GM18507 (cell line): ENCODE measurements at regions not wholly inside any gene's neighbourhood (a gene's known extent, or its start where the extent isn't known, plus 50 kb on each side); places are given as distances from the start of the nearest gene placed in this dataset.

Source experiments
- DNase-seq: peaks from one replicate; pipeline ENCODE4 v3.0.0; 2011; ENCODE audit warnings: low read depth; ENCODE audit not compliant: insufficient read length; ENCODE audit errors: extremely low spot score
- FAIRE-seq: peaks from 2 replicates; lab custom pipeline; 2011; peaks lifted over from hg19 to GRCh38; lab: Jason Lieb, UNC

DNA sequence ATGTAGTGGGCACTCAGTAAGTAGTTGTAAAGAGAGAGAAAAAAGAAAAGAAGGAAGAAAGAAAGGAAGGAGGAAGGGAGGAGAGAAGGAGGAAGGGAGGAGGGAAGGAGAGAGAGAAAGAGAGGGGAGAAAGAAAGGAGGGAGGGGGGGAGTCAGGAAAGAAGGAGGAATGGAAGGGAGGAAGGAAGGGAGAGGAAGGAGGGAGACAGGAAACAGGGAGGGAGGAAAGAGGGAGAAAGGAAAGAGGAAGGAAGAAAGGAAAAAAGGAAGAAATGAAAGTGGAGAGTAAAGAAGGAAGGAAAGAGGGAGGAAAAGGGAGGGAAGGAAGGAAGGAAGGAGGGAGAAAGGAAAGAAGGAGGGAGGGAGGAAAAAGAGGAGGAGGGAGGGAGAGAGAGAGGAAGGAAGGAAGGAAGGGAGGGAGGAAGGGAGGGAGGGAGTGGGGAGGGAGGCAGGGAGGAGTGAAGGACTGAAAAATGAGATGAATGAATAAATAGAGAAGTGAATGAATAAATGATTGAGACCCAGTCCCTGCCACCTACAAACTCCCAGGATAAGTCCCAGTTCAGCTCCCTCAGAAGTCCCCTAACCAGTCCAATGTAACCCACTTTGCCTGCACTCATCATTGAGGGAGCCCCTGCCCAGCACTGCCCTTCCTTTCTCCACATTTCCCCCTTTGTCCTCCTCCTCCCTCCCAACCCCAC, 739.0 kb upstream of the TBX3 start:
- no peak for FAIRE-seq
- no peak for DNase-seq

DNA sequence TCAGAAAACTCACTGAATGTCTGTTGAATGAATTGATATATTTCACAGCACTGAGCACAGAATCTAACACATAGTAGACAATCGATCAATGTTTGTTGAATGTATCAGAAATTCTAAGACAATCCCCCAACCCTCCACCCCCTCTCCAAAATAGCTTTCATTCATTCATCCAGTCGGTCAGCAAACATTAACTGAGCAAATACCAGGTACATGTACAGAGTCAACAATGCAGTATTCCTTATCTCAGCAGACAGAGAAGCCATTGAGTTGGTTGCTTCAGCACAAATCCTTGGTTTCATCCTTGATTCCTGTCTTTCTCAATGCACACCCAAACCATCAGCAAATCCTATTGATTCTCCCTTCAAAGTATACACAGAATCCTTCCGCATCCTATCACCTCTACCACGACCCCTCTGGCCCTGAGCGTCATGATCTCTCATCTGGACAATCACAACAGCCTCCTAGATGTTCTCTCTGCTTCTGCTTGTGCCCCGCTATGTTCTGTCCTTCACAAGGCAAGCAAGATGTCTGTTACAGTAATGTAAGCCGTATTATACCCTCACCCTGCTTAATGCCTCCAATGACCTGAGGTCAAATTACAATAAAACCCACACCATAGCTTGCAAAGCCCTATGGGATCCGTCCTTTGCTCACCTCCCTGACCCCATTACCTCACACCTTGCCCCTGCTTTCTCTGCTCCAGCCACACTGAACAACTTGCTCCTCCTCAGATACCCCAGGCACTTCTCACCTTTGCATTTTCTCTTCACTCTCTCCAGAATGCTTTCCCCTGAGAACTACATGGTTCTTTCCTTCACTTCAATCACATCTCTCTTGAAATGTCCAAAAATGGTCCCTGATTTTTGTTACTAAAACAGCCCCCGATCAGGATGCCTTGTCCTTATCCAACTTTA, 738.1 kb upstream of the TBX3 start:
- DNase-seq (no peak), FAIRE-seq (no peak)

DNA sequence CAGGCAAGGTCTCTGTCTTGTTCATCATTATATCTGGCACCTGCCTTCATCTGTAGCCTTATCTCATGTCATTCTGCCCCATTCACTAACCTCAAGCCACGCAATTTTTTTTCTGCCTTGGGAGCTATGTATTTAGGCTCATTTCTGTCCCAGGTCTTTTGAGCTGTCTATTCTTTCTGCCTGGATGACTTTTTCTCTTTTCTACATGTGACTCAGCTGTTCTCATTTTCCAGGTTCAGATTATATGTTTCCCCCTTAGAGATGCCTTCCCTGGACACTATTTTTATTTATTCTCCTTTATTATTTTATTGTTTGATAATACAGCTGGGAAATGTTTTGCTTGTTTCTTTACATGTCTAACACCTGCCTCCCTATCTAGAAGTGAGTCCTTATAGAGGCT, 737.4 kb upstream of the TBX3 start:
- DNase-seq (no peak), FAIRE-seq (no peak)

DNA sequence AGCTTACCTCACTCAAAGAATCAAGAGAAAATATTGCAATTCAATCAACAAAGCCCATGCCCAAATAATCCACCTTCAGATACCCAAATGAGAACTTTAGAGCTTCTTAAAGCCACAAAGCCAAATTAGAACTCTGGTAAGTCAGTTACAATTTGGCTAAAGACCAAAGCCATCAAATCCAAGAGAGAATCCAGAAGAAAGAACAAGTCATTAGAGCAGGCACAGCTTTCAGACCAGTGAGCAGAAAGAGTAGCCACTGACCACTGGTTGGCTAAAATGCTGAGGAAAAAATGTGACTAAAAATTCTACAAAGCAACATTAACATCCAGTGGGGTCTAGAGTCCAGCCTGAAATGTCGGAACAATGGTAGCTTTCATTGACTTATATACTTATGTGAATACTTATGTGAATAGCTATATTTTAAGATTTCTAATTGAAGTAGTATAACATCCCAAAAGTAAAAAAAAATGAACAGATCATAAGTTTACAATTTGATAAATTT, 735.2 kb upstream of the TBX3 start:
- no peak for DNase-seq
- FAIRE-seq = no peak

DNA sequence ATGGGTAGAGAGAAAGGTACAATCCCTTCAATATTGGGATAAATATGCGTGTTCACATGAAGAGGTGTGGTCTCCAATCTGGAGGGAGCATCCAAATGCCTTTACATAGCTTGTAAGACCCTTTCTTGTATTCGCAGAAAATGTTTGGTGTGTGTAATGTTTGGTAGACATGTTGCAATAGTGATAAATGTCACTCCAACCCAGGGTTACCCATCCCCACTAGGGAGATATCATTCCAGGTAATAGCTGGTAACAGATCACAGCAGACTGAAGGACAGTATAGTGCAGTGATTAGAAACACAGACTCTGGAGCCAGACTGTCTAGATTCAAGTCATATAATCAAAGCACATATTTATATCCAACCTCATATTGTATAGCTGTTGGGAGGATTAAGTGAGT, 733.6 kb upstream of the TBX3 start:
- no peak for FAIRE-seq
- no peak for DNase-seq

DNA sequence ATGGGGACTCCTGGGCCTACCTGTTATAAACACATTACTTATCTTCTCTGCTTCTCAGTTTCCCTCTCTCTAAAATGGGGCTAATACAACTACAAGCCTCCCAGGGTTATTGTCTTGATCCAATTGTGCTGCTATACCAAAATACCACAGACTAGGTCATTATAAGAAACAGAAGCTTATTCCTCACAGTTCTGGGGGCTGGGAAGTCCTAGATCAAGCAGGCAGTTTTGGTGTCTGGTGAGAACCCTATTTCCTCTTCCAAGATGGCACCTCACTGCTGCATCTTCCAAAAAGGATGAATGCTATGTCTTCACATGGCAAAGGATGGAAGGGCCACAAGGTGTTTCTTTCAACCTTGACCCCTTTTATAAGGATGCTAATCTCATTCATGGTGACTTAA, 732.9 kb upstream of the TBX3 start:
- DNase-seq (no peak), FAIRE-seq (no peak)

DNA sequence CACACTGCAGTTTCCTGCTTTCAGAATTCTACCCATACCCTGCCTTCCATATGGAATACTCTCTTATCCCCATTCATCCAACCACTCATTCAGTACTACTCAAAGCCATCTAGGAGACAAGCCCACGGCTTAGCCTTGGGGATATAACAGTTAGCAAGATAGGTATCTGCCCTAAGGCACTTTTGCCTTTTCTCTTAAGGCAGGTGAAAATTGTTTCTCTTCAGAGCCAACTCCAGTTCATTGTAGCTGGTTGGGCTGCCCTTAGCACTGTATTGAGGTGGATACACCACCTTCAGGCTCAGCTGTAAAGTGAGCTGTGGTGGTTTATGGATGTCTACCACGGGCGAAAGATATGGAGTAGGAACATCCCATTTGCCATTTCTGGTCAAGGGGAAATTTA, 729.7 kb upstream of the TBX3 start:
- DNase-seq (no peak), FAIRE-seq (no peak)

DNA sequence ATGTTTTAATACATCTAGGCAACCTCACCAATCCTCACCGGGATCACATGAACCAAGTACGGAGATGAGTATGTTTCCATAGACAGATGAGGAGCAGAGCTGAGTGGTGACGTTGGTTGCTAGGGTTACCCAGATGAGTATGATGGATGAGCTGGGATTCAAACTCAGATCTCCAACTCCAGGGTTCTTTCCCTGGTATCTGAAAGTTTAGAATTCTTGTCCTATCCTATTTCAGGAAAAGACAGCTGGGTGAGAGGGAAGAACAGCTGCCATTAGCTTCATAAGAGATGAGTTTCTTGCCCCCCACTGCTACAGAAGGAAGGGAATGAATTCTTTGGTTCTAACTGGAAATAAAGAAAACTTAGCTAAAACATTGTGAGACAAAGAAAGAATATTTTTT, 728.9 kb upstream of the TBX3 start:
- no peak for FAIRE-seq
- no peak for DNase-seq

DNA sequence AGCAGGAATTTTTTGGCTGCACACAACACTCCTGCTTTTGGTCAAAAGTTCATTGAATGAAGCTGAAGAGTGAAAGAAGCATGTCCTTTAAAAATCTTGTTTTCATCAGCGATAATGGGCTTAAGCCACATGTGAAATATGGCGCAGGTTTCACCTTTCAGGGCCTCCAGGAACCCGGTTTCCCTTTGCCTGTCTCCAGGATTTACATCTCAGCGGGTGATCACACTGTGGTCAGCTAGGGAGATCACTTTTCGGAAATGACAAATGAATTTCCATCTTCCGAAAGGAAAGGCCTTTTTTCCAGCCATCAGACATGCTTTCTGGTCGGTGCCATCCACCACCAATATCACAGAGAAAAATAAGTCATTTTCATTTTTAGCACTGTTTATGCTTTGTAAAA, 727.1 kb upstream of the TBX3 start:
- FAIRE-seq = no peak
- no peak for DNase-seq

DNA sequence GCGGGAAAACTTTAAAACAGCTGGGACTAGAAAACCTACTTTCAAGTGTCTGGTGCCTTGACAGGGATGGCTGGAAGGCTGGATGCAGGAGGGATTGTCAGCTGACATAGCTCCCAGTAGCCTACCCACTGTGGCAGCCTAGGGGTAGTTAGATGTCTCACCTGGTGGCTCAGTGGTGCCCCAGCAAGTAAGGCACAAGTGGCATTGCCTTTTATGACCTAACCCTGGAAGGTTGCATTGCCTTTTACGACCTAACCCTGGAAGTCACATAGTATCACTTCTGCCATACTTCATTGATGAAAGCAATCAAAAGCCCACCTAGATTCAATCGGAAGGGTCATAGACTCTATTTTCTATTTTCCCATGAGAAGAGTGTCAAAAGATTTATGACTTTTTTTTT, 724.7 kb upstream of the TBX3 start:
- DNase-seq (no peak), FAIRE-seq (no peak)

DNA sequence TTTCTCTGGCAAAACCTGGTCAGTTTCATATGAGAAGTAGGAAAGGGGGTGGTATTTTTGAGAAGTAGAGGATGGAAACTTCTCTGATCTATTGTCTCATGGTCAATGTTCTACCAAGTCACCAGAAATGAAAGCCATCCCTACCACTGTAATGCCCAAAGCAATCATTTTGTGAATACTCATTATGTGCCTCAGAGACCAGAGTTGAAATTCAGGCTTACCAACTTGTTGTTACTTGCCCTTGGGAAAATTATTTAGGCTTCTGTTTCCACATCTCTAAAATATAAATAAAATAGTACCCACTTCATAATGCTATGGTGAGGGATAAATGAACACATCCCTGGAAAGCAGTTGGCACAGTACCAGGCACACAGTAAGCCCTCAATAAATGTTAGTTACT, 723.7 kb upstream of the TBX3 start:
- DNase-seq (no peak), FAIRE-seq (no peak)

DNA sequence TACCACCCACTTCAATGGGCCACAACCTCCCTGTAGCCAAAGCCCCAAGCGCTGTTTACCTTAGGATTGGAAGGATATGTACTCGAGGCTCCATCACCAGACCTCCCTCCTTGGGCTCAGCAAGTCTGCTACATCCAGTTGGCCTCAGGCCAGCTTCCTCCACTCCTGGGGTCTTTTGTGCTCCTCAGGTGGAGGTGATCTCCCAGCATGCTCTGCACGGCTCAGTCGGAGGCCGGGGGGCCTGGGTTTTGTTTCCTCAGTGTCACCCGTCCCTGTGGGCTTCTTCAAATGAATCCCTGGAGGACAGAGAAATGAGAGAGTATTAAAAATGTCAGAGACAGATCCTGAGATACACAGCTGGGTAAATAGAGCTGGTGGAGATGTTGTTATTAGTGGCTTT, 723.1 kb upstream of the TBX3 start:
- FAIRE-seq (no peak), DNase-seq (no peak)

DNA sequence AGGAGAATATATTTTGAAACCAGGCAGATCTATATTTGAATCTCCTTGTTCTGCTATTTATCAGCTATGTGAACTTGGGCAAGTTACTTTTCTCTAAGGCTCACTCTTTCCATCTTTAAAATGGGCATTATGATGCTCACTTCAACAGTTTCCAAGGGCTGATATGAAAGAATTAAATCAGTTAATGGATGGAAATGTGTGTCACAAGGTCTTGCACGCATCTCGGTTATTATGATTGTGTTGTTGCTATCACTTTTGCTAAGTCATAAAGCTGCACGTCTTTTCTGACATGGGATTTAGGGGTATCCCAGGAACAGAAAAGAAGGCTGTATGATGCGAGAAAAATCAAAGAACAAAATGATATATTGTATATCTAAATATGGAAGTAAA, 721.5 kb upstream of the TBX3 start:
- DNase-seq (no peak), FAIRE-seq (no peak)

DNA sequence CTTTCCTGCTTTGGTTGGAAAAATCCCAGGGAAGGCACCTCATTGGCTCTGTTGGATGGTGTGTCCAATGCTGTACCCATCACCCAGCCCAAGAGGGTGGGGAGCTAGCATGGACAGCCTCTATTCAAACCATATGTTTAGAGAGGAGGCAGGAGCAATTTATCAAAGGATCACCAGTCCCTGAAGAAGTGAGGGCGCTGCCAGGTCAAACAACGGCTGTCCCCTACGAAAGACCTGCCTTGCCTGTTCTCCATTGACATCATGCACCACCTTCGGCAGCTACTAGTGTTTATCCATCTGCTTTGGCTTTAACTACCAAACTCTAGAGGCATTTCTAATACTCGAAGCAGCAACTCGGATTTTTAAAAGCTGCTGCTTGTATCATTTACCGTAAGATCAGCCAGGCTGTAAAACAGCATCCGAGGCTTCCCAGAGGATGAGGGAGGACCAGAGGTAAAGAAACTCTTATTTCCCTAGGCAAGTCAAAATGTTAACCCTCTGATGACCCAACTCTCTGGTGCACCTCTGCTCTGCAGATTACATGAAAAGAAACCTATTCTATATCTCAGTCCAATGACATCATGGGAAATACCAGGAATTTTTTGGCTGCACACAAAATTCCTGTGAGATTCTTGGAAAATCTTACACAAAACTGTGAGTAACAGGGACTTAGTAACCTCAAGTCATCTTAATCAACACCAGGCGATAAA, 720.9 kb upstream of the TBX3 start:
- DNase-seq (no peak), FAIRE-seq (no peak)

DNA sequence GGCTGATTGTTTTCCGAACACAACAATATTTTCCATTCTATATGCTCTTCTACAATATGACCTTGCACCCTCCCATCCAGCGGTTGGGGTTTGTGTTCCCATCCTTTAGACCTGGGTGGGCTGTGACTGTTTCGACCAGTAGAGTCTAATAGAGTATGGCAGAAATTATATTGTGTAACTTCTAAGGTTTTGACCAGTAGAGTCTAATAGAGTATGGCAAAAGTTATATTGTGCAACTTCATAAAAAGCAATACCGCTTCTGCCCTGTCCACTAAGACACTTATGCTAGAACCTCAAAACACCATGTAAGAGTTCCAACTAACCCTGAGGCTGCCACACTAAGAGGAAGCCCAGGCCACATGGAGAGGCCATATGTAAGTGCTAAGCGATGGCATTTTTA, 719.7 kb upstream of the TBX3 start:
- FAIRE-seq (no peak), DNase-seq (no peak)

DNA sequence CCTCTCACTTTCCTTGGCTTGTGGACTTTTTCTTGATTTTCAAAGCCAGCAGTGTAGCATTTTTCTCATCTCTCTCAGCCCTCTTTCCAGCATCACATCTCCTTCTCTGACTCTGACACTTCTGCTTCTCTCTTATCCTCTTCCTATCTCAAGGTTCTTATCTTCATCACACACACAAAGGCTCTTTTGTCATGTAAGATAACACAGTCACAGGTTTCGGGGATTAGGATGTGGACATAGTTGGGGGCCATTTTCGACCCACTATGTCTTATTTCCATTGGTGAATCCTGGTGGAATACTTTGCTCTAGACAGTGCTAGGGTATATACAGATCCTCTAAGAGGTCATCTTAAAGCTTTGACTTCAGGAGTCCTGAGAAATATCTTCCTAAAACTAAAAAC, 719.3 kb upstream of the TBX3 start:
- FAIRE-seq (no peak), DNase-seq (no peak)

DNA sequence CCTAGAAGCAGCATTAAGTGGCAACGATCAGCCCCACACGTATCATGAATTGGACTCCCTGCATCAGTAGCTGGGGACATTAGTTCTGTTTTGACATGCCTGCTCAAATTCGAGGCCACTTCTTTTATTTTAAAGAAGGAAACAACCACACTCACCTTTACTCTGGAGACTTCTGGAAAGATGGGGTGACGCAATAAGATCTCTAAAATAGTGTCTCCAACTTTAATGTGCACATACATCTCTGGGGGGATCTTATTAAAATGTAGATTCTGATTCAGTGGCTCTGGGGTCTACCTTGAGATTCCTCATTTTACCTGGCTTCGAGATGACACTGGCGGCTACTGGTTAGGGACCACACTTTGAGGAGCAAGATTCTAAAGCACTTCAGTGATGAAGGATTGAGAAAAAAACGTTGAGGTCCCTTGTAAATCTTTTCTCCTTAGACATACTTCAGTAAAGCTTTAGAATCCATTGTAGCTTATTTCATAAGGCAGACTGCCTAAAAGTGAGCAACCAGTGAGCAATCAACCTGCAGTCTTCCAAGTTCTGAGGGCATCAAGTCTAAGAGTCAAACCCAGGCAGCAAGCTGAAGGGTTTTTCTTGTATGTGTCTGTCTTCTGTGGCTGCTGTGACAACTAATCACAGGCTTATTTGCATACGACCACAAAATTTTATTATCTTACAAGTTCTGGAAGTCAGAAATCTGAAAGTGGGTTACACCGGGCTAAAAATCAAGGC, 718.6 kb upstream of the TBX3 start:
- FAIRE-seq (no peak), DNase-seq (no peak)

DNA sequence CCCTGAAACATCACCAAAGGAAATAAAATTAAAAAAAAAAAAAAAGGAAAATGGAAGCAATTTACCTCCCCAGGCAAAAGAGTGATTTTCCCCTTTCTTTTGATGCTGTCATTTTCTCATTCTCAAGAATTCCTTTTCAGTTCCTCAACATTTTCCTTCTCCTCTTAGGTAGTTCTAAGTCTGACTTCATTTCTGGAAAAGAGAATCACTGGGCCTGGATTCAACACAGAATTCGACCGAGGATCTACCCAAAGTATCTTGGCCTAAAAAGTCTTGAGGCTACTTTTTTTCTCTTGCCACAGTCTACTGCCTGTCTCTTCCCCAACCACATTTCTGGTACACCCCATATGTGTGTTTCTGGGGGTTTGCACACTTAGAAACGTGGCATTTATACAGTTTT, 717.8 kb upstream of the TBX3 start:
- no peak for FAIRE-seq
- no peak for DNase-seq

DNA sequence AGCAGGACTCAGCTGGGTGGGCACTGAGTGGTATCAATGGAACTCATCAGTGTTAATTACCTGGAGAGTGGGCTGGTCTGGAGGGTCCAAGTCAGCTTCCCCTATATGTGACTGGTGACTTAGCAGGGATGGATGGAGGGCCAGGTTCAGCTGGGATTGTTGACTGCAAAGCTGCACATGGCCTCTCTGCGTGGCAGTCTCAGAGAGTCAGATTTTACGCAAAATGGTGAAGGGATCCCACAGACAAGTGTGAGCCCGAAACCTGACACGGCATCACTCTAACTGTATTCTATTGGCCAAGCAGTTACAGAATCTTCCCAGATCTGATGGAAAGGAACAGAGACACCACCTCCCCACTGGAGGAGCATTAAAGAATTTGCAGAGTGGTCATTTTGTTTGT, 716.0 kb upstream of the TBX3 start:
- DNase-seq (no peak), FAIRE-seq (no peak)

DNA sequence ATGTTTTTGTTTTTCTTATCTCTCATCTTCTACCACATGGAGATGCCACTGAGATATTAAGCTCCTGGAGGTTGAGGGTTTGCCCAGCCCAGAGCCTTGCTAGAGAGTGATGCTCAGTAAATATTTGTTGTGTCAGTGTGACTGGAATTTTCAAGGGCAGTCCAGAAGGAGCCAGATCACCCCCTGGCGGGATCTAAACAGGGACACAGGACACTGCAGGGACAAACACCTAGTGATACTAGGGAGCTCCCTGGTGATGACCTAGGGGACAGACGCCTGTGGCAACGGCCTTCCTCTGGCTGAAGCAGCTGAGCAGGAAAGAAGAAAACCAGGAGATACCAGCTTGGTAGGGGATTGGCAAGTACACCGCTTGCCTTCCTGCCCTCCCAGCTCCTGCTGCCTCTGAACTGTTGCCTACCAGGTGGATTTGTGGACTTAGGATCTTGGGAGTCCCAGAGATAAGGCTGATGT, 714.4 kb upstream of the TBX3 start:
- no peak for DNase-seq
- no peak for FAIRE-seq
